ENCODE measurements at regions not wholly inside any gene's neighbourhood (a gene's known extent, or its start where the extent isn't known, plus 50 kb on each side); places are given as distances from the start of the nearest gene placed in this dataset.

DNA sequence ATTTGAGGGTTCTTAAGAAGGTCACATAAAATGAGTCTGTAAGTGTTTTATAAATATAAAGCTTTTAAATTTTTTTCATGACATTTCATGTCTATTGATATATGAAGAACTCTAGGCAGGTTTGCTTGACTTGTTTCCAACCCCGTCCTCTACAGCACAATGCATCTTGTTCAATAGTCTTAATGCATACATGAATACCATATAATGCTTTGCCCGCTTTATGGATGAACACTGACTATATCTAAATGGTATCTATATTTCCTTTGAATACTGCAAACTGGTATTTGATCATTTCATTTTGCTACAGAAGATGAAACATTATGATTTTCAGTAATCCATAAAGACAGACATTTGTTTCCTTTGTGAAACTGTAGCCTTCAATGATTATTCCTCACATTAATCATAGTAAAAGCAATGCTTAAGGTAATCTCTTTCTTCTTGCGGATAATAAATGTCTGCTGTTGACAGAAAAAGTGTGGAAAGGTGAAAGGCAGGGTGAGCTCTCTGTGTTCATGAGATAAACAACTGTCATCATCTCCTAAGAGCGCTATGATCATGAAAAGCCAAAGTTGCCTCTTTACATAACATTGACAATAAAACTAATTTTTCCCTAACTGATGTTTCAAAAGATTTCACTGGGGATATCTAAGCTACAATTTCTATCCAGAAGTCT, 645.1 kb downstream of the CDH8 start:
- no peak for FAIRE-seq
- ATAC-seq, result no peak
- H3K4me3 ChIP-seq, result no peak overlapping the region
- no peaks in the 10 kb centered on the region for H3K9me3 ChIP-seq
- 7% methylated on average over 4 of the region's 4 CpGs for WGBS (ENCODE audit: missing lambda C conversion rate)
- H3K4me2 ChIP-seq, result no peak overlapping the region
- ChIA-PET CTCF (no interaction called here), POLR2A (no interaction called here)
- no peak for TF ChIP-seq POLR2AphosphoS2 (conservative IDR thresholded peaks at IDR 0.05; ENCODE audit: low read length)
- DNase-seq (ENCODE audit: low read depth in 1 of 2, low spot score in 1 of 2), result no peak
- no peak overlapping the region for H3K27ac ChIP-seq
- H3K4me1 ChIP-seq, result no peaks in the 10 kb centered on the region

DNA sequence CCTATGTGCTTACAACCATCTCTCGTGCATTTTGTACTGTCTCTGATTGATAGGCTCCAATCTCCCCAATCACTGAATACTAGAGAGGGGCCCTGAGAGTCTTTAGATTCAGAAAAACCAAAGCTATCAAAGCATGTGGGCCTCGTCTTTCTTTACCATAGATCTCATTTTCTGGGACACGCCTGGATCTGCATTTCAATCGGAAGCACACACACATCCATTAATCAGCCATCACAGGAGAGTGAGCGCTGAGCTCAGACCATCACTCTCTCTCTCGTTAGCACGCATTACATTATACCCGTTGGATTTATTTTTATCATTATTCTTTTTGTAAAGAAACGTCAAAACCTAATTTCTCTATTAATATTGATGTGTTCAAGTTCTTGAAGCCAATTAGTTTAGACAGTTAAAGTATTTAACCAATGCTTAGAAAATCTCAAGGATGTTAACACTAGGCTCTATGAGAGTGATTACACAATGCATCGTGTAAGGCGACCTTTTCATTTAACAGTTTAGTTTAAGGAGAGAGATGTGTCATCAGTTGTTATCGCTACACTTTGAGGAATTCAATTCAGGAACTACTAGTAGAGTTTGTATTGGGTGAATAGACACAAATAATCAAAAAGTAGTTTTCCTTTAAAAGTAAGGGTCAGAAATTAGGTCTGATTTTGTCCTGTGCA, 650.7 kb downstream of the CDH8 start:
- Histone ChIP-seq H3K4me3 (no peak overlapping the region), H3K27ac (no peak overlapping the region), H3K9me3 (no peaks in the 10 kb centered on the region), H3K4me1 (no peaks in the 10 kb centered on the region), H3K4me2 (no peak overlapping the region)
- FAIRE-seq, result no peak
- CTCF ChIA-PET, result no interaction called here
- DNase-seq (ENCODE audit: low read depth in 1 of 2, low spot score in 1 of 2), result no peak
- TF ChIP-seq CBX2 (IDR thresholded peaks at IDR 0.05; ENCODE audit: borderline replicate concordance, low read depth) (no peak), RARB (CRISPR knock-in tag; IDR thresholded peaks at IDR 0.05) (no peak), HOXB13 (CRISPR knock-in tag; IDR thresholded peaks at IDR 0.05; ENCODE audit: low read depth) (no peak), HDAC2 (IDR thresholded peaks at IDR 0.05) (no peak), CEBPB (IDR thresholded peaks at IDR 0.05) (no peak), ESRRA (IDR thresholded peaks at IDR 0.05; ENCODE audit: borderline replicate concordance, low read length) (no peak), EHMT2 (IDR thresholded peaks at IDR 0.05; ENCODE audit: low read depth) (no peak), TP53 (CRISPR knock-in tag; IDR thresholded peaks at IDR 0.05) (no peak), MAZ (IDR thresholded peaks at IDR 0.05; ENCODE audit: borderline replicate concordance, low read depth, low read length) (no peak), KDM5A (IDR thresholded peaks at IDR 0.05) (no peak), CBX8 (IDR thresholded peaks at IDR 0.05) (no peak), HOXA7 (CRISPR knock-in tag; IDR thresholded peaks at IDR 0.05) (no peak), FOXS1 (CRISPR knock-in tag; IDR thresholded peaks at IDR 0.05) (no peak), EHF (CRISPR knock-in tag; IDR thresholded peaks at IDR 0.05) (no peak)
- TF ChIP-seq, protein P1, sequence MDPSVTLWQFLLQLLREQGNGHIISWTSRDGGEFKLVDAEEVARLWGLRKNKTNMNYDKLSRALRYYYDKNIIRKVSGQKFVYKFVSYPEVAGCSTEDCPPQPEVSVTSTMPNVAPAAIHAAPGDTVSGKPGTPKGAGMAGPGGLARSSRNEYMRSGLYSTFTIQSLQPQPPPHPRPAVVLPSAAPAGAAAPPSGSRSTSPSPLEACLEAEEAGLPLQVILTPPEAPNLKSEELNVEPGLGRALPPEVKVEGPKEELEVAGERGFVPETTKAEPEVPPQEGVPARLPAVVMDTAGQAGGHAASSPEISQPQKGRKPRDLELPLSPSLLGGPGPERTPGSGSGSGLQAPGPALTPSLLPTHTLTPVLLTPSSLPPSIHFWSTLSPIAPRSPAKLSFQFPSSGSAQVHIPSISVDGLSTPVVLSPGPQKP (IDR thresholded peaks at IDR 0.05; ENCODE audit: low read depth, low read length), result no peak
- TF ChIP-seq, protein P2, sequence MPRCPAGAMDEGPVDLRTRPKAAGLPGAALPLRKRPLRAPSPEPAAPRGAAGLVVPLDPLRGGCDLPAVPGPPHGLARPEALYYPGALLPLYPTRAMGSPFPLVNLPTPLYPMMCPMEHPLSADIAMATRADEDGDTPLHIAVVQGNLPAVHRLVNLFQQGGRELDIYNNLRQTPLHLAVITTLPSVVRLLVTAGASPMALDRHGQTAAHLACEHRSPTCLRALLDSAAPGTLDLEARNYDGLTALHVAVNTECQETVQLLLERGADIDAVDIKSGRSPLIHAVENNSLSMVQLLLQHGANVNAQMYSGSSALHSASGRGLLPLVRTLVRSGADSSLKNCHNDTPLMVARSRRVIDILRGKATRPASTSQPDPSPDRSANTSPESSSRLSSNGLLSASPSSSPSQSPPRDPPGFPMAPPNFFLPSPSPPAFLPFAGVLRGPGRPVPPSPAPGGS (IDR thresholded peaks at IDR 0.05), result no peak
- ATAC-seq, result no peak
- WGBS (ENCODE audit: missing lambda C conversion rate), result 24% methylated on average over 12 of the region's 12 CpGs
- POLR2A ChIA-PET, result no interaction called here

DNA sequence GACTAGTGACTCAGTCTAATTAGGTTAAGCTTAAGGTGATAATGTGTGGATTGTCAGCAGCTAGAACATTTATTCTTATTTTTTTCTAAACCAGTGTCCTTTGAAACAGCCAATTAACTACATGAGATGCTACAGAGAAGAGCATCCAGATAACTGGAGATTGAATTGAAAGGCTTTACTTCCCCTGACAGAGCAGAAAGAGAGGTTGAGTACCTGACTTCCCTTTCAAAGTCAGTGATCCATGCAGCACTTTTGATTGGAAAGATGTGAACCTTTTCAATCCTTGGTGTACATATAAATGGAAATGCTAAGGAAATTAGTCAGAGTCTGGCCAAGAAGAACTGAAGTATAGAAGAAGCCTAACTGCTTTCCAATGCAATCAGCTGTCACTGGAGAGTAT, 653.8 kb downstream of the CDH8 start:
- FAIRE-seq (no peak), DNase-seq (ENCODE audit: low read depth in 1 of 2, low spot score in 1 of 2) (no peak), ATAC-seq (no peak)
- Histone ChIP-seq H3K4me1 (no peaks in the 10 kb centered on the region), H3K4me3 (no peak overlapping the region), H3K4me2 (no peak overlapping the region), H3K27ac (no peak overlapping the region), H3K9me3 (no peaks in the 10 kb centered on the region)
- ChIA-PET CTCF (no interaction called here), POLR2A (no interaction called here)
- TF ChIP-seq POLR2A (IDR thresholded peaks at IDR 0.05; ENCODE audit: low read length), result no peak
- TF ChIP-seq CHD2 (IDR thresholded peaks at IDR 0.05; ENCODE audit: low read length, partially characterized antibody), result no peak
- no peak for TF ChIP-seq MAZ (IDR thresholded peaks at IDR 0.05; ENCODE audit: borderline replicate concordance, low read depth, low read length)
- TF ChIP-seq HOXA7 (CRISPR knock-in tag; IDR thresholded peaks at IDR 0.05), result no peak
- TF ChIP-seq, protein P3, sequence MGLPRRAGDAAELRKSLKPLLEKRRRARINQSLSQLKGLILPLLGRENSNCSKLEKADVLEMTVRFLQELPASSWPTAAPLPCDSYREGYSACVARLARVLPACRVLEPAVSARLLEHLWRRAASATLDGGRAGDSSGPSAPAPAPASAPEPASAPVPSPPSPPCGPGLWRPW (IDR thresholded peaks at IDR 0.05), result no peak
- TF ChIP-seq RAD21 (conservative IDR thresholded peaks at IDR 0.05 in 1 of 2, IDR thresholded peaks at IDR 0.05 in 1 of 2), result no peak
- no peak for TF ChIP-seq MAFK (IDR thresholded peaks at IDR 0.05; ENCODE audit: partially characterized antibody)
- no peak for TF ChIP-seq GATA3 (IDR thresholded peaks at IDR 0.05; ENCODE audit: borderline replicate concordance)
- TF ChIP-seq SREBF2 (IDR thresholded peaks at IDR 0.05), result no peak
- TF ChIP-seq, protein P1 (IDR thresholded peaks at IDR 0.05; ENCODE audit: low read depth, low read length), result no peak
- TF ChIP-seq CHD4 (IDR thresholded peaks at IDR 0.05; ENCODE audit: borderline replicate concordance), result no peak
- TF ChIP-seq FOSL2 (IDR thresholded peaks at IDR 0.05), result no peak
- no peak for TF ChIP-seq FOSL2 (CRISPR knock-in tag; IDR thresholded peaks at IDR 0.05)
- TF ChIP-seq KDM1A (IDR thresholded peaks at IDR 0.05; ENCODE audit: low read depth), result no peak
- TF ChIP-seq POLR2AphosphoS2 (conservative IDR thresholded peaks at IDR 0.05; ENCODE audit: low read length), result no peak
- no peak for TF ChIP-seq JUNB (IDR thresholded peaks at IDR 0.05)
- TF ChIP-seq, protein P4, sequence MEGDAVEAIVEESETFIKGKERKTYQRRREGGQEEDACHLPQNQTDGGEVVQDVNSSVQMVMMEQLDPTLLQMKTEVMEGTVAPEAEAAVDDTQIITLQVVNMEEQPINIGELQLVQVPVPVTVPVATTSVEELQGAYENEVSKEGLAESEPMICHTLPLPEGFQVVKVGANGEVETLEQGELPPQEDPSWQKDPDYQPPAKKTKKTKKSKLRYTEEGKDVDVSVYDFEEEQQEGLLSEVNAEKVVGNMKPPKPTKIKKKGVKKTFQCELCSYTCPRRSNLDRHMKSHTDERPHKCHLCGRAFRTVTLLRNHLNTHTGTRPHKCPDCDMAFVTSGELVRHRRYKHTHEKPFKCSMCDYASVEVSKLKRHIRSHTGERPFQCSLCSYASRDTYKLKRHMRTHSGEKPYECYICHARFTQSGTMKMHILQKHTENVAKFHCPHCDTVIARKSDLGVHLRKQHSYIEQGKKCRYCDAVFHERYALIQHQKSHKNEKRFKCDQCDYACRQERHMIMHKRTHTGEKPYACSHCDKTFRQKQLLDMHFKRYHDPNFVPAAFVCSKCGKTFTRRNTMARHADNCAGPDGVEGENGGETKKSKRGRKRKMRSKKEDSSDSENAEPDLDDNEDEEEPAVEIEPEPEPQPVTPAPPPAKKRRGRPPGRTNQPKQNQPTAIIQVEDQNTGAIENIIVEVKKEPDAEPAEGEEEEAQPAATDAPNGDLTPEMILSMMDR (IDR thresholded peaks at IDR 0.05), result no peak
- TF ChIP-seq FOXS1 (CRISPR knock-in tag; IDR thresholded peaks at IDR 0.05), result no peak
- no peak for TF ChIP-seq HOXB5 (CRISPR knock-in tag; IDR thresholded peaks at IDR 0.05)
